ENCODE measurements at regions not wholly inside any gene's neighbourhood (a gene's known extent, or its start where the extent isn't known, plus 50 kb on each side); places are given as distances from the start of the nearest gene placed in this dataset.

- no peaks in the 10 kb centered on the region for H4K20me1 ChIP-seq (ENCODE audit: control insufficient read depth, insufficient read depth, low read length, poor library complexity, severe bottlenecking)
- ChIA-PET CTCF (no interaction called here), POLR2A (no interaction called here)
- no peak overlapping the region for H2AFZ ChIP-seq (ENCODE audit: insufficient read depth, low read depth, low read length, poor library complexity, severe bottlenecking)
- WGBS (ENCODE audit: insufficient coverage): 100% methylated on average over 2 of the region's 2 CpGs
- H3K27me3 ChIP-seq (replicated peaks in 1 of 4; ENCODE audit: control extremely low read depth in 1 of 4, control insufficient read depth in 3 of 4, insufficient read depth in 4 of 4, low read length in 3 of 4): no peaks in the 10 kb centered on the region
- no peaks in the 10 kb centered on the region for H3K9me3 ChIP-seq (ENCODE audit: control extremely low read depth in 1 of 3, control insufficient read depth in 2 of 3, insufficient read depth in 1 of 3, low read length in 2 of 3)
- intact Hi-C loops (cut with micrococcal nuclease): no loop called here
- H3K9me3 Mint-ChIP-seq (ENCODE audit: insufficient read depth): peaks cover 2% of the 10 kb centered on the region
- TF ChIP-seq EZH2 (IDR thresholded peaks at IDR 0.05; ENCODE audit: borderline replicate concordance, insufficient read depth, low read depth, low read length, poor library complexity, severe bottlenecking) (no peak), CTCF (IDR thresholded peaks at IDR 0.05) (no peak)
- ATAC-seq (ENCODE audit: low read depth) (no peak), DNase-seq (no peak)
- H3K36me3 ChIP-seq (replicated peaks in 1 of 2; ENCODE audit: control extremely low read depth in 1 of 2, control insufficient read depth in 1 of 2, extremely low read depth in 1 of 2, insufficient read depth in 2 of 2, low read length in 1 of 2): no peaks in the 10 kb centered on the region
- no peak overlapping the region for H3K4me3 ChIP-seq (ENCODE audit: control extremely low read depth in 1 of 5, extremely low read depth in 1 of 5, insufficient read depth in 1 of 5, low read depth in 2 of 5, low read length in 4 of 5)
- no peaks in the 10 kb centered on the region for H3K4me1 Mint-ChIP-seq
- H3K27me3 Mint-ChIP-seq: no peaks in the 10 kb centered on the region
- no peaks in the 10 kb centered on the region for H3K4me1 ChIP-seq (ENCODE audit: control insufficient read depth in 2 of 2, insufficient read depth in 2 of 2, low read length in 2 of 2)
- H3K27ac ChIP-seq (ENCODE audit: low read length in 2 of 2): no peak overlapping the region
- H3K79me2 ChIP-seq (ENCODE audit: control insufficient read depth, insufficient read depth, low read length): no peaks in the 10 kb centered on the region
- H3K9ac ChIP-seq (ENCODE audit: low read length): no peak overlapping the region
- no peak overlapping the region for H3K27ac Mint-ChIP-seq
- H3K4me2 ChIP-seq (replicated peaks; ENCODE audit: low read depth, low read length, poor library complexity, severe bottlenecking): no peak overlapping the region
- no peak overlapping the region for H3K4me3 Mint-ChIP-seq
These were observed 144.8 kb upstream of the SETMAR start for GRCh38 chr3:4158329-4158728.

- Histone ChIP-seq H3K79me2 (ENCODE audit: control insufficient read depth, insufficient read depth, low read length) (no peaks in the 10 kb centered on the region), H3K9ac (ENCODE audit: low read length) (no peak overlapping the region), H3K27ac (ENCODE audit: low read length in 2 of 2) (no peak overlapping the region), H3K4me2 (replicated peaks; ENCODE audit: low read depth, low read length, poor library complexity, severe bottlenecking) (no peak overlapping the region), H3K27me3 (replicated peaks in 1 of 4; ENCODE audit: control extremely low read depth in 1 of 4, control insufficient read depth in 3 of 4, insufficient read depth in 4 of 4, low read length in 3 of 4) (no peaks in the 10 kb centered on the region), H3K4me3 (ENCODE audit: control extremely low read depth in 1 of 5, extremely low read depth in 1 of 5, insufficient read depth in 1 of 5, low read depth in 2 of 5, low read length in 4 of 5) (no peak overlapping the region), H3K9me3 (ENCODE audit: control extremely low read depth in 1 of 3, control insufficient read depth in 2 of 3, insufficient read depth in 1 of 3, low read length in 2 of 3) (peaks cover 0 to 5% (median 0%) of the 10 kb centered on the region in 3 donors), H4K20me1 (ENCODE audit: control insufficient read depth, insufficient read depth, low read length, poor library complexity, severe bottlenecking) (no peaks in the 10 kb centered on the region), H3K36me3 (replicated peaks in 1 of 2; ENCODE audit: control extremely low read depth in 1 of 2, control insufficient read depth in 1 of 2, extremely low read depth in 1 of 2, insufficient read depth in 2 of 2, low read length in 1 of 2) (no peaks in the 10 kb centered on the region), H2AFZ (ENCODE audit: insufficient read depth, low read depth, low read length, poor library complexity, severe bottlenecking) (no peak overlapping the region), H3K4me1 (ENCODE audit: control insufficient read depth in 2 of 2, insufficient read depth in 2 of 2, low read length in 2 of 2) (no peaks in the 10 kb centered on the region)
- H3K4me3 Mint-ChIP-seq: no peak overlapping the region
- WGBS (ENCODE audit: insufficient coverage): 89% methylated on average over 1 of the region's 1 CpG
- ChIA-PET CTCF (no interaction called here), POLR2A (no interaction called here)
- no peak overlapping the region for H3K27ac Mint-ChIP-seq
- H3K4me1 Mint-ChIP-seq: no peaks in the 10 kb centered on the region
- intact Hi-C loops (cut with micrococcal nuclease): no loop called here
- ATAC-seq (ENCODE audit: low read depth) (no peak), DNase-seq (no peak)
- peaks cover 2% of the 10 kb centered on the region for H3K9me3 Mint-ChIP-seq (ENCODE audit: insufficient read depth)
- no peaks in the 10 kb centered on the region for H3K27me3 Mint-ChIP-seq
- TF ChIP-seq EZH2 (IDR thresholded peaks at IDR 0.05; ENCODE audit: borderline replicate concordance, insufficient read depth, low read depth, low read length, poor library complexity, severe bottlenecking): no peak
- TF ChIP-seq CTCF (IDR thresholded peaks at IDR 0.05): no peak
These were observed 141.1 kb upstream of the SETMAR start for GRCh38 chr3:4162096-4162495.

All from B cell (primary cell).